Chondrocyte (in vitro differentiated cells): ENCODE measurements at regions not wholly inside any gene's neighbourhood (a gene's known extent, or its start where the extent isn't known, plus 50 kb on each side); places are given as distances from the start of the nearest gene placed in this dataset.

Experiments
- DNase-seq: peaks from one replicate; pipeline ENCODE4 v3.0.0; 2021; ENCODE audit warnings: mixed read lengths, low spot score
- H3K27ac Mint-ChIP-seq: one replicate; pipeline ENCODE4 v1.8.0; 2021; ENCODE audit warnings: mild to moderate bottlenecking, moderate library complexity, mixed read lengths; ENCODE audit not compliant: unreplicated experiment
- H3K27me3 Mint-ChIP-seq: 2 replicates; pipeline ENCODE4 v1.8.0; 2021; ENCODE audit warnings: low read depth, mixed read lengths
- H3K36me3 Mint-ChIP-seq: 2 replicates; pipeline ENCODE4 v1.8.0; 2021; ENCODE audit warnings: low read depth, mixed read lengths
- H3K4me1 Mint-ChIP-seq: 2 replicates; pipeline ENCODE4 v1.8.0; 2021; ENCODE audit warnings: low read depth, mild to moderate bottlenecking, mixed read lengths
- H3K4me3 Mint-ChIP-seq: one replicate; pipeline ENCODE4 v1.8.0; 2021; ENCODE audit warnings: mild to moderate bottlenecking, moderate library complexity, mixed read lengths; ENCODE audit not compliant: unreplicated experiment
- H3K9me3 Mint-ChIP-seq: 2 replicates; pipeline ENCODE4 v1.8.0; 2021; ENCODE audit warnings: low read depth, mixed read lengths
- TF ChIP-seq, protein P1 (sequence below): fragments of 200-600 bp; sonication (generic); IDR thresholded peaks from 2 replicates; pipeline ENCODE4 v1.5.0; 2021; ENCODE audit warnings: antibody characterized with exemption, mild to moderate bottlenecking, moderate library complexity

DNA sequence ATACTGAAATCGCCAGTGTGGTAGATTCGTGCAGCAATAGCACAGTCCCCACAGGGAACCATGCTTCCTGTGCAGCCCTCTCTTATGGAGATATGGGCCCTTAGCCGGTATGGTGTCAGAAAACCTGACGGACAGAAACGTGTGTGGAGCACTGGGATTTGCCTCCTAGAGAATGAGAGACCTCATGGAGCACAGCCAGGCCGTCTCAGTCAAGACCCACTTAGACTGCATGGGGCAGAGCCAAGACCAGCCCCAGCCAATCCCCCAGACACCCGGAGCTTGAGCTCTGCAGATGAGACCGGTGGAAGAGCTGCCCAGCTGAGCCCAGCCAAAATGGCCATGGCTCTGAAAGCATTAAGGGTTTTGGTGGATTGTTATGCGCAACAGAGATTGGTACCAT lies 163.7 kb downstream of the DLL1 start:
- Mint-ChIP-seq H3K4me1 (peaks cover 6% of the 10 kb centered on the region), H3K36me3 (no peaks in the 10 kb centered on the region), H3K27ac (no peak overlapping the region), H3K9me3 (peaks cover 4% of the 10 kb centered on the region), H3K4me3 (no peak overlapping the region), H3K27me3 (peaks cover 13% of the 10 kb centered on the region)
- peak; percentile 32 for DNase-seq
- TF ChIP-seq, protein P1, sequence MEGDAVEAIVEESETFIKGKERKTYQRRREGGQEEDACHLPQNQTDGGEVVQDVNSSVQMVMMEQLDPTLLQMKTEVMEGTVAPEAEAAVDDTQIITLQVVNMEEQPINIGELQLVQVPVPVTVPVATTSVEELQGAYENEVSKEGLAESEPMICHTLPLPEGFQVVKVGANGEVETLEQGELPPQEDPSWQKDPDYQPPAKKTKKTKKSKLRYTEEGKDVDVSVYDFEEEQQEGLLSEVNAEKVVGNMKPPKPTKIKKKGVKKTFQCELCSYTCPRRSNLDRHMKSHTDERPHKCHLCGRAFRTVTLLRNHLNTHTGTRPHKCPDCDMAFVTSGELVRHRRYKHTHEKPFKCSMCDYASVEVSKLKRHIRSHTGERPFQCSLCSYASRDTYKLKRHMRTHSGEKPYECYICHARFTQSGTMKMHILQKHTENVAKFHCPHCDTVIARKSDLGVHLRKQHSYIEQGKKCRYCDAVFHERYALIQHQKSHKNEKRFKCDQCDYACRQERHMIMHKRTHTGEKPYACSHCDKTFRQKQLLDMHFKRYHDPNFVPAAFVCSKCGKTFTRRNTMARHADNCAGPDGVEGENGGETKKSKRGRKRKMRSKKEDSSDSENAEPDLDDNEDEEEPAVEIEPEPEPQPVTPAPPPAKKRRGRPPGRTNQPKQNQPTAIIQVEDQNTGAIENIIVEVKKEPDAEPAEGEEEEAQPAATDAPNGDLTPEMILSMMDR = no peak

DNA sequence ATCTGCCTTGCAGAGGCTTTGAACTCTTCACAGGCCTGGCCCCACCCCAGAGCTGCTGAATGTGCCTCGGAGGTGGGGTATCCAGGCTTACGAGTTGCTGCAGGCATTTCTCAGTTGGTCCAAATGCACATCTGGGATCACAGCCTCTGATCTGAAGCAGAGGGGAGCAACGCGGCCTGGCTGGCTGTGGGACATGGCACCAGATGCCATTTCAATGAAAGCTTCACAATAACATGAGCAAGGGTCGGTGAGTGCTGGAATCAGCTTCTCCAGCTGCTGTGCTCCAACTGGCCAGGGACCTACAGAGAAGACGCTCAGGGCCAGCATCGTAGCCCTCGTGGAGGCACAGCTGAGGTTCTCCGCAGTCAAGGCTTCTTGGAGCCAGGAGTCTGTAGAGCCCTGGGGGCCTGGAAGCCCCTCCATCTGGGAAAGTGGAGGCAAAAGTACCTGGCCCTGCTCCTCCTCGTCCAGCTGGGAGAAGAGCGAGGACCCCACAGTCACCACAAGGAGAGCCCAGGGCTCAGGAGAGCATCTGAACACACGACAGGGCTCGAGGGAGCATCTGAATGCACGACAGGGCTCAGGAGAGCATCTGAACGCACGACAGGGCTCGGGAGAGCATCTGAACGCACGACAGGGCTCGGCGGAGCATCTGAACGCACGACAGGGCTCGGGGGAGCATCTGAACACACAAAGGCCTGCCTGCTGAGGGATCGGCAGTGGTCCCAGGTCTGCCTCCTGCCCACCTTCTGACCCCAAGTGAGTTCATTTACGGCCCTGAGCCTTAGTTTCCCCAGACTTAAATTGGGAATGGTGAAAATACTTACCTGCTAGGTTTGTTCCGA lies 165.2 kb downstream of the DLL1 start:
- Mint-ChIP-seq H3K27ac (no peak overlapping the region), H3K36me3 (peaks cover under 1% of the 10 kb centered on the region), H3K4me3 (no peak overlapping the region), H3K9me3 (peaks cover 14% of the 10 kb centered on the region), H3K27me3 (peaks cover 8% of the 10 kb centered on the region), H3K4me1 (peaks cover 6% of the 10 kb centered on the region)
- peak; percentile 56 for DNase-seq
- TF ChIP-seq, protein P1 = no peak

DNA sequence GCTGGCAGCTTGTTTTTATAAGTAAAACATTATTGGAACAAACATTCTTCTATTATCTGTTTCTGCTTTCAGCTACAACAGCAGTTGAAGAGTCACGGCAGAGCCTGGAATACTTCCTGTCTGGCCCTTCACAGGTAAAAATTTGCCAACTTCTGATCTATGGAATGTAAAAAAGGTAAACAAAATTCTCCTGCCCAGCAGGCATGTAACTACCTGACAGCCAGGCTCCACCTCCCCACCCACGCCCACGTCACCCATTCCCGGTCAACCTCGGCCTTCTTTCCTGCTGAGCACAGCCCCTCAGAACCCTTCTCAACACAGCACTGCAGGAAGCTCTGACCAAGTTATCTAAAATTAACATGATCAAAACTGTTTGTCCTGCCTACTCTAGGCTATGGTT lies 166.0 kb downstream of the DLL1 start:
- TF ChIP-seq, protein P1 = no peak
- DNase-seq = no peak
- peaks cover 7% of the 10 kb centered on the region for H3K36me3 Mint-ChIP-seq
- H3K27me3 Mint-ChIP-seq = peaks cover 8% of the 10 kb centered on the region
- H3K27ac Mint-ChIP-seq = no peak overlapping the region
- no peak overlapping the region for H3K4me3 Mint-ChIP-seq
- H3K4me1 Mint-ChIP-seq = peaks cover 5% of the 10 kb centered on the region
- H3K9me3 Mint-ChIP-seq = peaks cover 22% of the 10 kb centered on the region

GRCh38 chr6:170124150-170124549 lies 166.7 kb downstream of the DLL1 start:
- H3K27me3 Mint-ChIP-seq = peaks cover 7% of the 10 kb centered on the region
- no peaks in the 10 kb centered on the region for H3K4me1 Mint-ChIP-seq
- H3K27ac Mint-ChIP-seq = no peak overlapping the region
- H3K4me3 Mint-ChIP-seq = no peak overlapping the region
- DNase-seq = no peak
- peaks cover 9% of the 10 kb centered on the region for H3K36me3 Mint-ChIP-seq
- TF ChIP-seq, protein P1 = no peak
- H3K9me3 Mint-ChIP-seq = peaks cover 27% of the 10 kb centered on the region

GRCh38 chr6:170122651-170123050 lies 168.2 kb downstream of the DLL1 start:
- Mint-ChIP-seq H3K36me3 (peaks cover 9% of the 10 kb centered on the region), H3K27ac (no peak overlapping the region), H3K27me3 (peaks cover 4% of the 10 kb centered on the region), H3K4me1 (no peaks in the 10 kb centered on the region), H3K4me3 (no peak overlapping the region), H3K9me3 (peaks cover 28% of the 10 kb centered on the region)
- TF ChIP-seq, protein P1 = no peak
- no peak for DNase-seq
